Gastroesophageal sphincter (tissue), 4 donors: ENCODE measurements at regions not wholly inside any gene's neighbourhood (a gene's known extent, or its start where the extent isn't known, plus 50 kb on each side); places are given as distances from the start of the nearest gene placed in this dataset.

Experiments
- ATAC-seq: fragments of 150-250 bp; one replicate; pipeline ENCODE4 v1.9.1; 2016; ENCODE audit warnings: mild to moderate bottlenecking, moderate library complexity
- H3K27ac ChIP-seq, 4 donors: fragments of 200-600 bp; sonication (generic) in 3 of 4; 1 replicate in 3 of 4; 2 replicates in 1 of 4; pipeline ENCODE4 v1.5.1; 2016 to 2019
- H3K27me3 ChIP-seq: fragments of 200-600 bp; sonication (generic); one replicate; pipeline ENCODE4 v1.5.1; 2019
- H3K36me3 ChIP-seq, 2 donors: fragments of 200-600 bp; sonication (generic); one replicate each; pipeline ENCODE4 v1.5.1; 2019; ENCODE audit warnings: control low read depth in 1 of 2
- H3K4me1 ChIP-seq, 3 donors: fragments of 200-600 bp; sonication (generic); 1 replicate in 2 of 3; 2 replicates in 1 of 3; pipeline ENCODE4 v1.5.1; 2016 to 2019; ENCODE audit warnings: control low read depth in 2 of 3
- H3K4me3 ChIP-seq, 2 donors: fragments of 200-600 bp; sonication (generic); one replicate each; pipeline ENCODE4 v1.5.1; 2019; ENCODE audit warnings: mild to moderate bottlenecking in 1 of 2, moderate library complexity in 1 of 2
- H3K9me3 ChIP-seq, 3 donors: fragments of 200-600 bp; sonication (generic); one replicate each; pipeline ENCODE4 v1.5.1; 2017 to 2019; ENCODE audit warnings: control low read depth in 2 of 3
- CTCF ChIP-seq, 4 experiments: fragments of 200-600 bp in 2 of 4; fragments of 450-650 bp in 2 of 4; sonication (generic) in 1 of 4; IDR thresholded peaks; one replicate each; pipeline ENCODE4 v1.5.1; 2017 to 2019; ENCODE audit warnings: antibody characterized with exemption in 4 of 4, mild to moderate bottlenecking in 2 of 4, moderate library complexity in 2 of 4
- EP300 ChIP-seq: sonication (generic); formaldehyde crosslinking; IDR thresholded peaks from one replicate; pipeline ENCODE4 v1.6.1; 2017; ENCODE audit warnings: antibody characterized with exemption, mild to moderate bottlenecking
- POLR2A ChIP-seq, 2 donors: fragments of 450-650 bp; IDR thresholded peaks; one replicate each; pipeline ENCODE4 v1.6.1; 2017; ENCODE audit warnings: antibody characterized with exemption in 2 of 2, mild to moderate bottlenecking in 2 of 2, moderate library complexity in 1 of 2
- POLR2AphosphoS5 ChIP-seq: sonication (generic); formaldehyde crosslinking; IDR thresholded peaks from one replicate; pipeline ENCODE4 v1.6.1; 2017; ENCODE audit warnings: antibody characterized with exemption
- WGBS, 2 donors: methylation state at CpG; one replicate each; pipeline ENCODE4 v1.1.5; 2018; ENCODE audit warnings: low coverage in 1 of 2; 5-methylcytosine and 5-hydroxymethylcytosine counted together

- Histone ChIP-seq H3K27ac (peak overlapping the region in 1 of 4 donors; percentile 34), H3K9me3 (no peaks in the 10 kb centered on the region), H3K4me3 (no peak overlapping the region), H3K4me1 (peaks cover 0 to 5% (median 0%) of the 10 kb centered on the region in 3 donors), H3K36me3 (no peaks in the 10 kb centered on the region), H3K27me3 (no peaks in the 10 kb centered on the region)
- no peak for ATAC-seq
- TF ChIP-seq POLR2AphosphoS5 (no peak), POLR2A (IDR thresholded peaks at IDR 0.05) (no peak), CTCF (IDR thresholded peaks at IDR 0.05) (no peak), EP300 (no peak)
- WGBS, 2 donors = 73 to 76% methylated on average over 3 to 7 of the region's 8 CpGs
Measured at GRCh38 chr2:237214030-237214675, 128.5 kb downstream of the COPS8 start.

DNA sequence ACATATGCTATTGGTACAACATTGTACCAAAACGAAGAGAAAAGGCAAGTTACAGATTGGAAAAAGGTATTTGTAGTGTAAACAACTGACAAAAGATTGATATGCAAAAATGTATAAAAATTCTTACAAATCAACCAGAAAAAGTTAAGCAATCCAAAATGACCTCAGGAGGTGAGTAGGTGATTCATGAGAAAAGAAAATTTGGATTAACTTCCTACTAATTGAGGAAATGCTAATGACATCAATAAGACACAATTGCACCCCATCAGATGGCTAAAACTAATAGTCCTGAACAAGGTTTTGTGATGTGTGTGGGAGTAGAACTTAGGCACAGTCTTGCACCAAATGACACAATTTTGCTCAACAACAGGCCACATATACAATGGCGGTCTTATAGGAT, 129.3 kb downstream of the COPS8 start:
- TF ChIP-seq POLR2AphosphoS5 (no peak), CTCF (IDR thresholded peaks at IDR 0.05) (no peak), EP300 (no peak), POLR2A (IDR thresholded peaks at IDR 0.05) (no peak)
- Histone ChIP-seq H3K27ac (no peak overlapping the region), H3K36me3 (no peaks in the 10 kb centered on the region), H3K9me3 (no peaks in the 10 kb centered on the region), H3K27me3 (no peaks in the 10 kb centered on the region), H3K4me3 (no peak overlapping the region), H3K4me1 (peaks cover 0 to 5% (median 0%) of the 10 kb centered on the region in 3 donors)
- no peak for ATAC-seq
- WGBS, 2 donors = 91% methylated on average over 2 of the region's 2 CpGs; no CpG with 5 or more reads in 1 of the 2 donors

DNA sequence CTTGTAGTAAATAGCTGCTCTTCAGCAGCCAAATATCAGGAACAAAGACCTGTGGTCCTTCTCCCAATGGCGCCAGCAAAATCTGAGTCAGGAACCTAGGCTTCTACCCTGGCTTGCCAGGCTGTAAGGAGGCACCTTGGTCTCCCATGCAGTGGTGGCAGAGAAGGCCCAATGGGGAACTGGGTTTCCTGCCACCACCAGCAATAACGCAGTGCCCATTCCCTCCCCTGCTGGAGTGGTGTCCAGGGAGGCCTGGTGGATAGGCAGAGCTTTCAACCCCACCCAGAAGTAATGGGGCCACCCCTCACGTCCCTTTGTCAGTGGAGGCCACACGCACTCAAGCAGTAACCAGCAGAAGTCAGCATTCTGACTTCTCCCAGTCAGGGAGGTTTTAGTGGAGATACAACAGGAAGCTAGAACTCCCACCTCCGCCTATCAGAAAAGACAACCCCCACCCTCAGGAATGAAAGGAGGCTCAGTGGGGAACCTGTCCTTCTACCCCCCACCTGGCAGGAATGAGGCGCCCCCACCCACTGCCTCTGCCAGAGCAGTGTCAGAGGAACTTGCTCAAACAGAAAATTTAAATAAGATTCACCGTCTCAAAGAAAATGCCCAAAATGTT, 132.4 kb downstream of the COPS8 start:
- TF ChIP-seq CTCF (IDR thresholded peaks at IDR 0.05) (no peak), EP300 (no peak), POLR2A (IDR thresholded peaks at IDR 0.05) (no peak), POLR2AphosphoS5 (no peak)
- no peaks in the 10 kb centered on the region for H3K27me3 ChIP-seq
- no peak for ATAC-seq
- peak overlapping the region in 1 of 4 donors; percentile 13 for H3K27ac ChIP-seq
- no peak overlapping the region for H3K4me3 ChIP-seq
- H3K4me1 ChIP-seq = peaks cover 0 to 10% (median 1%) of the 10 kb centered on the region in 3 donors
- no peaks in the 10 kb centered on the region for H3K9me3 ChIP-seq
- 76 to 78% methylated on average over 2 to 3 of the region's 7 CpGs for WGBS, 2 donors
- no peaks in the 10 kb centered on the region for H3K36me3 ChIP-seq

- no peak overlapping the region for H3K4me3 ChIP-seq
- no peaks in the 10 kb centered on the region for H3K27me3 ChIP-seq
- TF ChIP-seq POLR2A (IDR thresholded peaks at IDR 0.05) = no peak
- TF ChIP-seq CTCF (IDR thresholded peaks at IDR 0.05) = no peak
- TF ChIP-seq EP300 = no peak
- no peak for TF ChIP-seq POLR2AphosphoS5
- no peak overlapping the region for H3K27ac ChIP-seq
- H3K9me3 ChIP-seq = no peaks in the 10 kb centered on the region
- no peak for ATAC-seq
- WGBS, 2 donors = 57 to 75% methylated on average over 2 of the region's 2 CpGs
- peaks cover 0 to 15% (median 6%) of the 10 kb centered on the region in 3 donors for H3K4me1 ChIP-seq
- no peaks in the 10 kb centered on the region for H3K36me3 ChIP-seq
Measured at GRCh38 chr2:237218756-237219155, 133.1 kb downstream of the COPS8 start.

DNA sequence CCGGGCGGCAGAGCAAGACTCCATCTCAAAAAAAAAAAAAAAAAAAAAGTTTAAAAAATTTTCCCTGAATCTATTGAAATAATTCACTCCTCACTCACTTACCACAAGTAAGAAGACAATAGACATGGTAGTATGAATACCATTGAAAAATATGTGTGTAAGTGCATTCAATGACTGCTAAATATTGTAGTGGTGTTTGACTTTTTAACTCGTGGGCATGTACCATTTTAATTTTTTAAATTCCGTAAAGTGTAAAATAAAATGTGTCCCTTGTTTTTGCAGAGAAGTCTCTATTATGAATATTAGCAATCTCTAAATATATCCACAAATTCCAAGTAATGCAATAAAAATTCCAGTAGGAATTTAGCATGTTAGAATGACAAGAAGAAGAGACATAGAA, 134.1 kb downstream of the COPS8 start:
- H3K9me3 ChIP-seq = no peaks in the 10 kb centered on the region
- H3K4me1 ChIP-seq = peaks cover 0 to 16% (median 6%) of the 10 kb centered on the region in 3 donors
- TF ChIP-seq POLR2A (IDR thresholded peaks at IDR 0.05) (no peak), CTCF (IDR thresholded peaks at IDR 0.05) (no peak), POLR2AphosphoS5 (no peak), EP300 (no peak)
- no peak for ATAC-seq
- H3K27me3 ChIP-seq = no peaks in the 10 kb centered on the region
- H3K36me3 ChIP-seq = no peaks in the 10 kb centered on the region
- H3K27ac ChIP-seq = no peak overlapping the region
- 78 to 92% methylated on average over 2 of the region's 4 CpGs for WGBS, 2 donors
- H3K4me3 ChIP-seq = no peak overlapping the region
